CD4-positive, alpha-beta memory T cell (primary cell): ENCODE measurements at regions not wholly inside any gene's neighbourhood (a gene's known extent, or its start where the extent isn't known, plus 50 kb on each side); places are given as distances from the start of the nearest gene placed in this dataset.

Source experiments
- CTCF ChIA-PET: fragments of 350-600 bp; sonication (Branson Sonifier 250); formaldehyde crosslinking; loops from one replicate; lab custom pipeline; 2021; ENCODE audit warnings: inconsistent platforms; ENCODE audit not compliant: partially characterized antibody; lab: Charles Lee
- POLR2A ChIA-PET: fragments of 350-600 bp; sonication (Branson Sonifier 250); formaldehyde crosslinking; loops from one replicate; lab custom pipeline; 2021; ENCODE audit not compliant: partially characterized antibody; lab: Charles Lee
- DNase-seq, 5 donors: peaks; one replicate each; pipeline versions ENCODE4 v3.0.0 to v3.0.0-alpha.2; 2020 to 2022; ENCODE audit warnings: mixed read lengths in 1 of 5
- H3K27ac ChIP-seq: one replicate; pipeline ENCODE4 v1.7.0; 2013; ENCODE audit warnings: low read depth, low read length
- H3K27me3 ChIP-seq: 2 replicates; pipeline ENCODE4 v1.7.0; 2013; ENCODE audit warnings: mild to moderate bottlenecking, low read length, moderate library complexity; ENCODE audit not compliant: insufficient read depth
- H3K36me3 ChIP-seq: 2 replicates; pipeline ENCODE4 v1.7.0; 2013; ENCODE audit warnings: mild to moderate bottlenecking, low read length, moderate library complexity; ENCODE audit not compliant: insufficient read depth
- H3K4me1 ChIP-seq: 2 replicates; pipeline ENCODE4 v1.7.0; 2013; ENCODE audit warnings: mild to moderate bottlenecking, low read length, moderate library complexity; ENCODE audit not compliant: insufficient read depth
- H3K4me3 ChIP-seq, 2 donors: one replicate each; pipeline ENCODE4 v1.7.0; 2013; ENCODE audit warnings: low read length in 2 of 2, mild to moderate bottlenecking in 1 of 2
- H3K9me3 ChIP-seq, 2 donors: one replicate each; pipeline ENCODE4 v1.7.0; 2013; ENCODE audit warnings: low read length in 2 of 2, control low read depth in 1 of 2; ENCODE audit not compliant: control insufficient read depth in 1 of 2
- H3K27ac Mint-ChIP-seq, 7 donors: one replicate each; pipeline ENCODE4 v1.8.0; 2020 to 2021; ENCODE audit warnings: mixed read lengths in 7 of 7, mild to moderate bottlenecking in 6 of 7, inconsistent platforms in 3 of 7, moderate library complexity in 3 of 7
- H3K27me3 Mint-ChIP-seq, 2 donors: one replicate each; pipeline ENCODE4 v1.8.0; 2020 to 2021; ENCODE audit warnings: mixed read lengths in 2 of 2
- H3K36me3 Mint-ChIP-seq, 2 donors: one replicate each; pipeline ENCODE4 v1.8.0; 2020 to 2021; ENCODE audit warnings: mixed read lengths in 2 of 2, inconsistent platforms in 1 of 2, mild to moderate bottlenecking in 1 of 2
- H3K4me1 Mint-ChIP-seq, 4 donors: one replicate each; pipeline ENCODE4 v1.8.0; 2020 to 2021; ENCODE audit warnings: mixed read lengths in 4 of 4, mild to moderate bottlenecking in 1 of 4
- H3K4me3 Mint-ChIP-seq, 8 donors: one replicate each; pipeline ENCODE4 v1.8.0; 2020 to 2021; ENCODE audit warnings: mixed read lengths in 8 of 8, mild to moderate bottlenecking in 7 of 8, moderate library complexity in 6 of 8, inconsistent platforms in 3 of 8
- H3K9me3 Mint-ChIP-seq, 8 donors: one replicate each; pipeline ENCODE4 v1.8.0; 2020 to 2021; ENCODE audit warnings: mixed read lengths in 8 of 8, mild to moderate bottlenecking in 5 of 8, inconsistent platforms in 3 of 8, moderate library complexity in 1 of 8
- intact Hi-C: fragments of 100-400 bp; cut with micrococcal nuclease; formaldehyde crosslinking; loops from one replicate; pipeline ENCODE4 v1.15.1; 2023

DNA sequence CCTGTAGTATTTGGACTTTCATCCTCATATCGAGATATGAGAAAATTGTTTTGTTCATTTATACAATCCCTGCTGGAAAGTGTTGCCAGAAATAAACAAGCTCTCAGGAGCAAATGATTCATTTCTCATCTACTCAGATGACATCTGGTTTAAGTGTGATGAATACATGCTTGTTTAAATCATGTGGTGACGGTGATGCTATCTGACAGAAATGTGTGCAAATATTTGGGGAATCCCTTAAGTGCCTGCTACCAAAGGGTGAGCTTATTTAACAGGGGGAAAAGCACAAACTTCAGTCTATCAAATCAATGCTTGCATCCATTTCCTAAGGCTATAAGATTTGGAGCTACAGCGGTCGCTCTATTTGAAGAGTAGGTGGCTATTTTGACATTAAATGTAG lies 368.3 kb upstream of the SASH1 start:
- H3K27ac ChIP-seq, result no peak overlapping the region
- peaks cover 0 to 3% (median under 1%) of the 10 kb centered on the region in 8 donors for H3K9me3 Mint-ChIP-seq
- H3K27me3 Mint-ChIP-seq, result no peaks in the 10 kb centered on the region
- no peaks in the 10 kb centered on the region for H3K27me3 ChIP-seq
- H3K4me1 ChIP-seq, result no peaks in the 10 kb centered on the region
- H3K4me1 Mint-ChIP-seq, result no peaks in the 10 kb centered on the region
- no peak for DNase-seq
- CTCF ChIA-PET, result no interaction called here
- intact Hi-C loops, result no loop called here
- H3K9me3 ChIP-seq, result no peaks in the 10 kb centered on the region
- no peak overlapping the region for H3K27ac Mint-ChIP-seq
- H3K4me3 Mint-ChIP-seq, result no peak overlapping the region
- POLR2A ChIA-PET, result no interaction called here
- H3K4me3 ChIP-seq, result no peak overlapping the region
- no peaks in the 10 kb centered on the region for H3K36me3 ChIP-seq
- no peaks in the 10 kb centered on the region for H3K36me3 Mint-ChIP-seq

DNA sequence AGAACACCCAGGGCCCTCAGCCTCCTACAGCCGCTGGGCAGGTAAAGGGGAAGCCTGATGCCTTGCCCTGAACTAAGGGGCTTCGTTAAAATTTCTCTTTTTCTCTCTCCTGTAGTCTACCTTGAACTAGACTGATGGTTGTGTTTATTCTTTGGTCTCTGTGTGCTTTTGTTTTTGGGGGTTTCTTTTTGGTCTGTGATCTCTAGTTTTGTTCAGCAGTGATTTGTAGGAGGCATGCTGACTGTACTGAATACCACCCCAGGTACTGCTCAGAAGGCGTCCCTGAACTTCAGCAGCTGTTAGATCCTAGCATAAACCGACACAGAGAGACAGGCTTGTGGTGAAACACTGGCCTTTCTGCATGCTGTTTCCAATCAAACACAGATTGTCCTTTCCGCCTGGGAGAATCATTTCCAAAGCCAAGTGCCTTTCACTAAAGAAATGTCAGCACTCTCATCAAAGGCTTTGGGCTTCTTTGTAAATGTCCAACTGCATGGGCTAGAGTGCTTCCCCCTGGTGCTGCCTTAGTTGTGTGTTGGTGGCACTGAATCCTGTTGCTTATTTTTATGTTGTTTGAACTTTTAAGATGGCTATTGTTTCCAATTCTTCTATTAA lies 364.7 kb upstream of the SASH1 start:
- Mint-ChIP-seq H3K4me3 (no peak overlapping the region), H3K9me3 (peaks cover 0 to 4% (median 0%) of the 10 kb centered on the region in 8 donors), H3K4me1 (no peaks in the 10 kb centered on the region), H3K36me3 (no peaks in the 10 kb centered on the region), H3K27ac (no peak overlapping the region), H3K27me3 (no peaks in the 10 kb centered on the region)
- POLR2A ChIA-PET, result no interaction called here
- DNase-seq, result no peak
- no peaks in the 10 kb centered on the region for H3K27me3 ChIP-seq
- H3K4me3 ChIP-seq, result no peak overlapping the region
- H3K27ac ChIP-seq, result no peak overlapping the region
- H3K9me3 ChIP-seq, result no peaks in the 10 kb centered on the region
- H3K36me3 ChIP-seq, result no peaks in the 10 kb centered on the region
- H3K4me1 ChIP-seq, result no peaks in the 10 kb centered on the region
- intact Hi-C loops, result no loop called here
- CTCF ChIA-PET, result no interaction called here

- H3K9me3 Mint-ChIP-seq, result peaks cover 0 to 4% (median 0%) of the 10 kb centered on the region in 8 donors
- no peaks in the 10 kb centered on the region for H3K27me3 ChIP-seq
- no peak overlapping the region for H3K27ac ChIP-seq
- H3K9me3 ChIP-seq, result no peaks in the 10 kb centered on the region
- no peak for DNase-seq
- H3K4me1 Mint-ChIP-seq, result no peaks in the 10 kb centered on the region
- H3K27me3 Mint-ChIP-seq, result peaks cover 0 to 1% of the 10 kb centered on the region in 2 donors
- H3K4me3 Mint-ChIP-seq, result no peak overlapping the region
- H3K27ac Mint-ChIP-seq, result no peak overlapping the region
- ChIA-PET CTCF (no interaction called here), POLR2A (no interaction called here)
- intact Hi-C loops, result no loop called here
- no peak overlapping the region for H3K4me3 ChIP-seq
- H3K4me1 ChIP-seq, result no peaks in the 10 kb centered on the region
- no peaks in the 10 kb centered on the region for H3K36me3 ChIP-seq
- H3K36me3 Mint-ChIP-seq, result no peaks in the 10 kb centered on the region
Measured at GRCh38 chr6:147979966-147980365, 362.7 kb upstream of the SASH1 start.

DNA sequence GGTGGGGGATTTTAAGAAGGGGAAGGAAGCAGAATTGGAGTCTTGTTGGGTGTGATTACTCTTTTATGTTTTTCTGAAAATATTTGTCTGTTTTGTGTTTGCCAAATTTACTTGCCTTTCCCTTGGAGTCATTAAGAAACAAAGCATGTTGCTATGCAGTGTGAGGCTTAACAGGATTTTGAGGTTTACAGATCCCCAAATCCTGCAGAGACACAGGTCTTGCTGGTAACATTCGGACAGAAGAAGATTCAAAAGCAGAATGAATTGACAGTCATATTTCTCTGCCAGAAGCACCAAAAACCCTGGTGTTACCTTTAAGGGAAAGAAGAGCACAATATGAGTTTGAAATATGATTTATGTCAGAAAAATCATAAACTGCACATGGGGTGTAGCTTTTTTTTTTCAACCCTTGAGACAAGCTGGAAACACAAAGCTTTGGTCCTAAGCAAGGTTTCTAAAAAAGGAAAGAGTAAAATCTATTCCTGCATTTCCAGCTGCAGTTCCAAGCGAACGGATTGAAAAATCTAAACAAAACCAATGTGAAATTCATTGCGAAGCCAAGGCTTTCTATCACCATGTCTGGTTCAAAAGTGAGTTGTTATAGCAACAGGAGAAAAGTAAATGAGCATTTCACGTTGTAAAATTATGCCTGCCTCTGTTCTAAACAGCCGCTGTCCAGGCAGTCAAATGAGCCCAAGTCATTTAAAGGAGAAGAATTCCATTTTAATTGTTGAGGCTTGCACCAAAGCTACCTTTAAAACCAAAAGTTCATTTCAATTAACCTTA lies 358.9 kb upstream of the SASH1 start:
- H3K4me3 ChIP-seq, result no peak overlapping the region
- H3K36me3 ChIP-seq, result no peaks in the 10 kb centered on the region
- POLR2A ChIA-PET, result no interaction called here
- H3K27me3 ChIP-seq, result no peaks in the 10 kb centered on the region
- H3K4me1 ChIP-seq, result no peaks in the 10 kb centered on the region
- no peaks in the 10 kb centered on the region for H3K9me3 ChIP-seq
- H3K27ac Mint-ChIP-seq, result no peak overlapping the region
- no peaks in the 10 kb centered on the region for H3K4me1 Mint-ChIP-seq
- H3K36me3 Mint-ChIP-seq, result no peaks in the 10 kb centered on the region
- peaks cover 0 to 4% (median 0%) of the 10 kb centered on the region in 8 donors for H3K9me3 Mint-ChIP-seq
- DNase-seq, result no peak
- CTCF ChIA-PET, result no interaction called here
- H3K27me3 Mint-ChIP-seq, result peaks cover 0 to 1% of the 10 kb centered on the region in 2 donors
- no peak overlapping the region for H3K4me3 Mint-ChIP-seq
- intact Hi-C loops, result no loop called here
- no peak overlapping the region for H3K27ac ChIP-seq

- POLR2A ChIA-PET, result no interaction called here
Measured at GRCh38 chr6:147986846-147987245, 355.8 kb upstream of the SASH1 start.

GRCh38 chr6:147990159-147990558 lies 352.5 kb upstream of the SASH1 start:
- Histone ChIP-seq H3K4me1 (no peaks in the 10 kb centered on the region), H3K27me3 (no peaks in the 10 kb centered on the region), H3K36me3 (no peaks in the 10 kb centered on the region), H3K9me3 (no peaks in the 10 kb centered on the region), H3K27ac (no peak overlapping the region), H3K4me3 (no peak overlapping the region)
- no peaks in the 10 kb centered on the region for H3K36me3 Mint-ChIP-seq
- peaks cover 0 to 3% (median under 1%) of the 10 kb centered on the region in 8 donors for H3K9me3 Mint-ChIP-seq
- no peak for DNase-seq
- no peak overlapping the region for H3K4me3 Mint-ChIP-seq
- no peaks in the 10 kb centered on the region for H3K4me1 Mint-ChIP-seq
- intact Hi-C loops, result no loop called here
- CTCF ChIA-PET, result no interaction called here
- peaks cover 0 to 2% of the 10 kb centered on the region in 2 donors for H3K27me3 Mint-ChIP-seq
- POLR2A ChIA-PET, result no interaction called here
- no peak overlapping the region for H3K27ac Mint-ChIP-seq

More at GRCh38 chr6:147986846-147987245, 355.8 kb upstream of the SASH1 start:
- DNase-seq, result no peak
- Histone ChIP-seq H3K4me1 (no peaks in the 10 kb centered on the region), H3K36me3 (no peaks in the 10 kb centered on the region), H3K27ac (no peak overlapping the region), H3K27me3 (no peaks in the 10 kb centered on the region), H3K9me3 (no peaks in the 10 kb centered on the region), H3K4me3 (no peak overlapping the region)
- H3K36me3 Mint-ChIP-seq, result no peaks in the 10 kb centered on the region
- CTCF ChIA-PET, result no interaction called here
- intact Hi-C loops, result no loop called here
- H3K4me3 Mint-ChIP-seq, result no peak overlapping the region
- no peak overlapping the region for H3K27ac Mint-ChIP-seq
- peaks cover 0 to 4% (median under 1%) of the 10 kb centered on the region in 8 donors for H3K9me3 Mint-ChIP-seq
- no peaks in the 10 kb centered on the region for H3K4me1 Mint-ChIP-seq
- peaks cover 1% of the 10 kb centered on the region in 2 donors for H3K27me3 Mint-ChIP-seq

GRCh38 chr6:147991961-147992360 lies 350.7 kb upstream of the SASH1 start:
- peaks cover 0 to 3% (median 0%) of the 10 kb centered on the region in 8 donors for H3K9me3 Mint-ChIP-seq
- Histone ChIP-seq H3K27ac (no peak overlapping the region), H3K9me3 (no peaks in the 10 kb centered on the region), H3K27me3 (no peaks in the 10 kb centered on the region), H3K4me1 (no peaks in the 10 kb centered on the region), H3K4me3 (no peak overlapping the region), H3K36me3 (no peaks in the 10 kb centered on the region)
- POLR2A ChIA-PET, result no interaction called here
- H3K27ac Mint-ChIP-seq, result no peak overlapping the region
- intact Hi-C loops, result no loop called here
- no peak overlapping the region for H3K4me3 Mint-ChIP-seq
- peaks cover 0 to 2% of the 10 kb centered on the region in 2 donors for H3K27me3 Mint-ChIP-seq
- CTCF ChIA-PET, result no interaction called here
- no peaks in the 10 kb centered on the region for H3K36me3 Mint-ChIP-seq
- no peaks in the 10 kb centered on the region for H3K4me1 Mint-ChIP-seq
- DNase-seq, result no peak
